ENCODE measurements at regions not wholly inside any gene's neighbourhood (a gene's known extent, or its start where the extent isn't known, plus 50 kb on each side); places are given as distances from the start of the nearest gene placed in this dataset.

DNA sequence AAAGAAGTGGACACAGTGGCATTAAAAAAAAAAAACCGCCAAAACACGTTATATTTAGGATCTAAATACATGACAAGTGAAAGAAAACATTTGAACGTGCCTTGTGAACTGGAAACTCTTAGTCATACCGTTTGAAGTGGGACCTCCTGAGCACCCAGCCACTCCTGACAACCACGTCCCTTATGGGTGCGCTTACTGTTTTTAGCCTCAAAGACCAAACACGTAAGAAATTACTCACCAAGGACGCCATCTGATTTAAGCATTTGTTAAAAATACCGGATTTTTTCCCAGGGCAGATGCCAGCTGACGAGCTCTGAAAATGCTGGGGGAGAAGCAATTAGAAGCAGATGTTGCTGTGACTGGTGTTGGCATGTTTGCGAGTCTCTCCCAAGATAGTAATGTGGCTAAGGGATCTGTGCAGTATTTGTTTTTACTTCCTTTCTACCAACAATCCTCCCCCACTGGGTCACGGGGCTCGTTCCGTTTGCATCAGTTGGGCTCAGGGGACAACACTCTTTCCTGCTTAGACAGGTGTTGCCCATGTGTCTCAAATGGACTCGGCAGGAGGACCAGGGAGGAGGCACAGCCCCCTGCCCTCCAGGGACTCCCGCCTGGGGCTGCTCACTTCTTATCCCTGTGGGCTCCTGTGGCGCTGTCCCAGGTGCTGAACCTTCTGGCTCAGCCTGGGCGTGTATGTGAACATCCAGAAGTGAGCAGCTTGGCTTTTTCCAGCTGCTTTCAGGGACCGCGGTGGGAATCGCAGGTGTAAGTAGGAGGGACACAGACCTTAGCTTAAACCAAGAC is 101.0 kb downstream of the BEGAIN start:
- peak overlapping the region; percentile 78 for H3K4me2 ChIP-seq
- H3K4me3 ChIP-seq, result peak overlapping the region; percentile 28
- no peak for TF ChIP-seq Cebpa-rat (IDR thresholded peaks at IDR 0.05)
- no peaks in the 10 kb centered on the region for H3K36me3 ChIP-seq
- H3K9ac ChIP-seq, result peak overlapping the region; percentile 45; the same call in 1 of the 2 replicates
- no peaks in the 10 kb centered on the region for H3K9me3 ChIP-seq
- peaks cover 9% of the 10 kb centered on the region; the same call in 1 of the 2 replicates for H4K20me1 ChIP-seq
- H3K27ac ChIP-seq, result peak overlapping the region; percentile 83
- no peaks in the 10 kb centered on the region for H3K27me3 ChIP-seq
- peaks cover 83% of the 10 kb centered on the region for H3K4me1 ChIP-seq

Data from BLaER1 (cell line).